ENCODE measurements at regions not wholly inside any gene's neighbourhood (a gene's known extent, or its start where the extent isn't known, plus 50 kb on each side); places are given as distances from the start of the nearest gene placed in this dataset.
"Not testable (repeated sequence)": the region's sequence is repeated elsewhere in the genome, so short reads cannot be mapped to it uniquely, and the experiment has no call there.

DNA sequence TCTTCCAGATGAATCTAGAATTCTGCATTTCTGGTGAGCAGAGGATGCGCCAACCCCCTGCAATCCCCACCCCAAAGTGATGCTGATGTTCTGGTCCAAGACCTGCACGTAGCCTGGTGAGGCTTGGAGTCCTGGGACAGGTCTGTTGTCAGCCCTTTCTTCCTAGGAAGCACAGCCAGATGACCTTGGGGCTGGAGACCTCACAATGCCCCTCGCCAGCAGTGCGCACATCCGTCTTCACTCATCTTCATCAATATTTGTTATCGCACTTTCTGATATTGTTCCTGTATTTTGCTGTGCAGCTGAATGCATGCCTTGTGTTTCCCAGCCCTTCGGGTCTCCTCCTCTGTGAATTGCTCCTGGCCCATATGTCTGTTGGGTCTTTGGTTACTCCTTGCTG is 4222.8 kb upstream of the OR11H1 start:
- not testable (repeated sequence) for H3K36me3 ChIP-seq (replicated peaks in 1 of 2; ENCODE audit: control insufficient read depth in 2 of 2, insufficient read depth in 2 of 2, low read length in 2 of 2); H3K9ac ChIP-seq (ENCODE audit: low read depth, low read length, poor library complexity); H2AFZ ChIP-seq (ENCODE audit: low read length); H4K8ac ChIP-seq (ENCODE audit: low read depth, low read length); H2BK5ac ChIP-seq (ENCODE audit: low read length); H3K14ac ChIP-seq (ENCODE audit: low read length); H3K4me1 ChIP-seq (ENCODE audit: control insufficient read depth in 2 of 2, insufficient read depth in 1 of 2, low read depth in 1 of 2, low read length in 2 of 2); H3K18ac ChIP-seq (ENCODE audit: low read length); H2BK15ac ChIP-seq (ENCODE audit: low read length); H3K27ac ChIP-seq (replicated peaks; ENCODE audit: low read length); H3K27me3 ChIP-seq (ENCODE audit: control insufficient read depth in 3 of 3, insufficient read depth in 3 of 3, low read depth in 1 of 3, low read length in 3 of 3); H3K4me2 ChIP-seq (ENCODE audit: insufficient read depth, low read length, poor library complexity, severe bottlenecking); H4K91ac ChIP-seq (ENCODE audit: low read depth, low read length, poor library complexity); H3K4ac ChIP-seq (ENCODE audit: low read length); H2AK5ac ChIP-seq (ENCODE audit: low read depth, low read length); H3K23ac ChIP-seq (ENCODE audit: low read depth, low read length, poor library complexity); H3K9me3 ChIP-seq (replicated peaks in 1 of 2; ENCODE audit: control insufficient read depth in 2 of 2, insufficient read depth in 1 of 2, low read depth in 1 of 2, low read length in 2 of 2); H2BK12ac ChIP-seq (ENCODE audit: low read length); H3K79me1 ChIP-seq (ENCODE audit: low read depth, low read length); DNase-seq (ENCODE audit: low spot score); H2BK120ac ChIP-seq (ENCODE audit: low read depth, low read length); H3K4me3 ChIP-seq (ENCODE audit: low read length in 2 of 2)
- no CpG with 5 or more reads among the region's 7 CpGs for WGBS, 2 donors (ENCODE audit: extremely low coverage in 2 of 2, insufficient read length in 2 of 2, insufficient replicate concordance in 1 of 2)

DNA sequence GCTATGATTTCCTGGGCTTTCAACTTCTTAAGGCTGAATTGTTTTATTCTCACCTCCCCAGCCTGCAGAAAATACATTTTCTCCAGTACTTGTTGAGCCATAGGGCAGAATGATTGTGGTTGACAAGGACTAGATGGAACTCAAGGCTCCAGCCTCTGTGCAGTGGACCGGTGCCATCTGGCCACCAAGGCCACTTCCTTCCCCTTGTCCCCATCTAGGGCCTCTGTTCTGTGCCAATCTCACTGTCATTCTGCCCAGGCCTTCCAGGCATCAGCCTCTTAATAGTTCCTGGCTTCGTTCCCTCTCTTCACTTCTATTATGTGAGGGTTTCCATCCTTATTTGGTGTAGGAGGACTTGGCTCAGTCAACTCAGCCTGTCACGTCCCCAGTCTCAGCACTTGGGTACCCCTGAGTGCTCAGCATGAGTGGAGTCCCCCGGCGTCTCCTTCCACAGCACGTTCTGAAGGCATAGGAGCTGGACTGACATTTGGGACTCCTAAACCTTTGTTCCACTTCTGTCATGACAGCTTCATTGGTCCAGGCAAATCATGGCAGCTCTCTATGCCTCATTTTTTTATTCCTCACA is 4221.0 kb upstream of the OR11H1 start:
- H3K4ac ChIP-seq (ENCODE audit: low read length); H3K79me1 ChIP-seq (ENCODE audit: low read depth, low read length); H3K4me3 ChIP-seq (ENCODE audit: low read length in 2 of 2); H3K18ac ChIP-seq (ENCODE audit: low read length); H3K23ac ChIP-seq (ENCODE audit: low read depth, low read length, poor library complexity); H2AFZ ChIP-seq (ENCODE audit: low read length); H3K4me1 ChIP-seq (ENCODE audit: control insufficient read depth in 2 of 2, insufficient read depth in 1 of 2, low read depth in 1 of 2, low read length in 2 of 2); H2AK5ac ChIP-seq (ENCODE audit: low read depth, low read length); H3K27me3 ChIP-seq (ENCODE audit: control insufficient read depth in 3 of 3, insufficient read depth in 3 of 3, low read depth in 1 of 3, low read length in 3 of 3); H3K14ac ChIP-seq (ENCODE audit: low read length); H4K8ac ChIP-seq (ENCODE audit: low read depth, low read length); H4K91ac ChIP-seq (ENCODE audit: low read depth, low read length, poor library complexity); H2BK120ac ChIP-seq (ENCODE audit: low read depth, low read length); H3K36me3 ChIP-seq (replicated peaks in 1 of 2; ENCODE audit: control insufficient read depth in 2 of 2, insufficient read depth in 2 of 2, low read length in 2 of 2); DNase-seq (ENCODE audit: low spot score); H3K9ac ChIP-seq (ENCODE audit: low read depth, low read length, poor library complexity); H3K27ac ChIP-seq (replicated peaks; ENCODE audit: low read length); H3K4me2 ChIP-seq (ENCODE audit: insufficient read depth, low read length, poor library complexity, severe bottlenecking); H2BK15ac ChIP-seq (ENCODE audit: low read length); H2BK5ac ChIP-seq (ENCODE audit: low read length); H2BK12ac ChIP-seq (ENCODE audit: low read length); H3K9me3 ChIP-seq (replicated peaks in 1 of 2; ENCODE audit: control insufficient read depth in 2 of 2, insufficient read depth in 1 of 2, low read depth in 1 of 2, low read length in 2 of 2): not testable (repeated sequence)
- no CpG with 5 or more reads among the region's 6 CpGs for WGBS, 2 donors (ENCODE audit: extremely low coverage in 2 of 2, insufficient read length in 2 of 2, insufficient replicate concordance in 1 of 2)

DNA sequence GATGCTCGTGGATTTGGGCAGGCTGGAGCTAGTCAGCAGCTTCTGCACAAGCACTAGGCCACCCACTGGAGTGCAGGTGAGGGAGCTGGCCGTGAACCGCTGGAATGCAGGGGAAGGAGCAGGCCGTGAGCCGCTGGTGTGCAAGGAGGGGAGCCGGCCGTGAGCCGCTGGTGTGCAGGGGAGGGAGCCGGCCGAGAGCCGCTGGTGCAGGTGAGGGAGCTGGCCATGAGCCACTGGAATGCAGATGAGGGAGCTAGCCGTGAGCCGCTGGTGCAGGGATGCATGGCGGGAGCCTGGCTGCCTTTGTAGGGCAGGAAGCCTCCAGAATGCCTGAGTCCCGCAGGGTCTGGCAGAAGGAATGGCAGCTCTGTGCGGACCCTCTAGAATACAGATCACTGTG is 4220.0 kb upstream of the OR11H1 start:
- H3K23ac ChIP-seq (ENCODE audit: low read depth, low read length, poor library complexity): no peak overlapping the region
- H3K14ac ChIP-seq (ENCODE audit: low read length): no peak overlapping the region
- no peak overlapping the region for H2BK5ac ChIP-seq (ENCODE audit: low read length)
- H2BK15ac ChIP-seq (ENCODE audit: low read length): no peak overlapping the region
- H3K27me3 ChIP-seq (ENCODE audit: control insufficient read depth in 3 of 3, insufficient read depth in 3 of 3, low read depth in 1 of 3, low read length in 3 of 3): no peaks in the 10 kb centered on the region
- no peaks in the 10 kb centered on the region for H3K79me1 ChIP-seq (ENCODE audit: low read depth, low read length)
- no peak overlapping the region for H2AK5ac ChIP-seq (ENCODE audit: low read depth, low read length)
- no peak for DNase-seq (ENCODE audit: low spot score)
- H3K18ac ChIP-seq (ENCODE audit: low read length): no peak overlapping the region
- H4K8ac ChIP-seq (ENCODE audit: low read depth, low read length): no peak overlapping the region
- no peak overlapping the region for H4K91ac ChIP-seq (ENCODE audit: low read depth, low read length, poor library complexity)
- no peaks in the 10 kb centered on the region for H3K36me3 ChIP-seq (replicated peaks in 1 of 2; ENCODE audit: control insufficient read depth in 2 of 2, insufficient read depth in 2 of 2, low read length in 2 of 2)
- H2AFZ ChIP-seq (ENCODE audit: low read length): no peak overlapping the region
- no peaks in the 10 kb centered on the region for H3K4me1 ChIP-seq (ENCODE audit: control insufficient read depth in 2 of 2, insufficient read depth in 1 of 2, low read depth in 1 of 2, low read length in 2 of 2)
- WGBS, 2 donors (ENCODE audit: extremely low coverage in 2 of 2, insufficient read length in 2 of 2, insufficient replicate concordance in 1 of 2): no CpG with 5 or more reads among the region's 16 CpGs
- no peak overlapping the region for H3K4me2 ChIP-seq (ENCODE audit: insufficient read depth, low read length, poor library complexity, severe bottlenecking)
- H2BK120ac ChIP-seq (ENCODE audit: low read depth, low read length): no peak overlapping the region
- no peak overlapping the region for H3K27ac ChIP-seq (replicated peaks; ENCODE audit: low read length)
- no peak overlapping the region for H3K4me3 ChIP-seq (ENCODE audit: low read length in 2 of 2)
- H3K4ac ChIP-seq (ENCODE audit: low read length): no peak overlapping the region
- H3K9ac ChIP-seq (ENCODE audit: low read depth, low read length, poor library complexity): no peak overlapping the region
- no peak overlapping the region for H2BK12ac ChIP-seq (ENCODE audit: low read length)
- H3K9me3 ChIP-seq (replicated peaks in 1 of 2; ENCODE audit: control insufficient read depth in 2 of 2, insufficient read depth in 1 of 2, low read depth in 1 of 2, low read length in 2 of 2): peaks cover 0 to 7% of the 10 kb centered on the region in 2 donors

DNA sequence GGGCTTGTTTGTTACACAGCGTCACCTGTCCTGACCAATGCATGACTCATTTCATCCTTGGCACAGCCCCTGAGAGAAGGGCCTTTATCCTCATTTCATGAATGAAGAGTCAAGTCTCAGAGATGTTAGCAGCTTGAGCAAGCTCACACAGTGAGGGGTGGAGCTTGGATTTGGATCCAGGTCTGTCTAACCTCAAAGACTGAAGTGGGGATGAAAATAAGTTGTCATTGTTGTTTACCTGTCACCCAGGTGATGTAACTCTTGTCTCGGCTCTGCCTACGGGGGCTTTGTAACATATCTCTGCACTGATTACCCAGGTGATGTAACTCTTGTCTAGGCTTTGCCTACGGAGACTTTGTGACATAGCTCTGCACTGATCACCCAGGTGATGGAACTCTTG is 4218.2 kb upstream of the OR11H1 start:
- not testable (repeated sequence) for H3K18ac ChIP-seq (ENCODE audit: low read length); H2AK5ac ChIP-seq (ENCODE audit: low read depth, low read length); H3K9me3 ChIP-seq (replicated peaks in 1 of 2; ENCODE audit: control insufficient read depth in 2 of 2, insufficient read depth in 1 of 2, low read depth in 1 of 2, low read length in 2 of 2); H3K27me3 ChIP-seq (ENCODE audit: control insufficient read depth in 3 of 3, insufficient read depth in 3 of 3, low read depth in 1 of 3, low read length in 3 of 3); DNase-seq (ENCODE audit: low spot score); H3K4ac ChIP-seq (ENCODE audit: low read length); H3K4me1 ChIP-seq (ENCODE audit: control insufficient read depth in 2 of 2, insufficient read depth in 1 of 2, low read depth in 1 of 2, low read length in 2 of 2); H2BK12ac ChIP-seq (ENCODE audit: low read length); H3K79me1 ChIP-seq (ENCODE audit: low read depth, low read length); H3K4me3 ChIP-seq (ENCODE audit: low read length in 2 of 2); H3K4me2 ChIP-seq (ENCODE audit: insufficient read depth, low read length, poor library complexity, severe bottlenecking); H2BK5ac ChIP-seq (ENCODE audit: low read length); H4K91ac ChIP-seq (ENCODE audit: low read depth, low read length, poor library complexity); H2AFZ ChIP-seq (ENCODE audit: low read length); H2BK15ac ChIP-seq (ENCODE audit: low read length); H3K14ac ChIP-seq (ENCODE audit: low read length); H4K8ac ChIP-seq (ENCODE audit: low read depth, low read length); H2BK120ac ChIP-seq (ENCODE audit: low read depth, low read length); H3K23ac ChIP-seq (ENCODE audit: low read depth, low read length, poor library complexity); H3K9ac ChIP-seq (ENCODE audit: low read depth, low read length, poor library complexity); H3K36me3 ChIP-seq (replicated peaks in 1 of 2; ENCODE audit: control insufficient read depth in 2 of 2, insufficient read depth in 2 of 2, low read length in 2 of 2); H3K27ac ChIP-seq (replicated peaks; ENCODE audit: low read length)
- WGBS, 2 donors (ENCODE audit: extremely low coverage in 2 of 2, insufficient read length in 2 of 2, insufficient replicate concordance in 1 of 2): no CpG with 5 or more reads among the region's 4 CpGs
